NCI-H1436 (cell line): ENCODE measurements at regions not wholly inside any gene's neighbourhood (a gene's known extent, or its start where the extent isn't known, plus 50 kb on each side); places are given as distances from the start of the nearest gene placed in this dataset.
"Not testable (repeated sequence)": the region's sequence is repeated elsewhere in the genome, so short reads cannot be mapped to it uniquely, and the experiment has no call there.

Experiments used
- DNase-seq: peaks from one replicate; lab custom pipeline; 2025; lab: John Stamatoyannopoulos, UW

DNA sequence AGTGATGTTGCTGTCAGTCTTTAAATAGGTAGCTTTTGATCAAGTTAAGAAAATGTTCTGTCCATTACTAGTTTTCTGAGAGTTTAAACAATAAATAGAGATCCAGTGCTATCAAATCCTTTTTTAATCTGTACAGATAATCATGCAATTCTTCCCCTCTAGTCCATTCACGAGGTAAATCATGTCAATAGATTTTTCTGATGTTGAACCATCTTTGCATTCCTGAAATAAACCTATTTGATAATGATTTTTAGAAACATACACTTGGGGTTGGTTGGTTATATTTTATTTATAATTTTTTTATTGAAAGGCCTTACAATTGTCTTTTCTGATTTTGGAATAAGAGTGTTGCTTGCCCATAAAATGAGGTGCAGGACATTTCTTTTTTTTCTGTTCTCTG is 95.0 kb downstream of the FAM53A start:
- no peak for DNase-seq

DNA sequence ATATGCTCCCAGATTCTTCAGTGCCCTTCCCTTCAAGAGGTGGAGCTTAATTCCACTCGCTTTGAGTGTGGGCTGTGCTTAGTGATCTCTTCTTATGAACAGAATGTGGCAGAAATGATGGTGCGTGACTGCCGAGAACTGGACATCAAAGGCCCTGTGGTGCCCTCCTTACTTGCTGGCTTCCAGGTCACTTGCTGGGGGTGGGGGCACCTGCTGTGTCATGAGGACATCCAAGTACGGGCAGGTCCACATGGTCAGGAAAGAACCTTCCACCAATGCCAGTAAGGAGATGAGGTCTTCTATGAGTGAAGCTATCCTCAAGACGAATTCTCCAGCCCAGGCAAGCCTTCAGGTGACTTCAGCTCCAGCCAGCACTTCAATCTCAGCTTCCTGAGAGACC is 95.8 kb downstream of the FAM53A start:
- no peak for DNase-seq

DNA sequence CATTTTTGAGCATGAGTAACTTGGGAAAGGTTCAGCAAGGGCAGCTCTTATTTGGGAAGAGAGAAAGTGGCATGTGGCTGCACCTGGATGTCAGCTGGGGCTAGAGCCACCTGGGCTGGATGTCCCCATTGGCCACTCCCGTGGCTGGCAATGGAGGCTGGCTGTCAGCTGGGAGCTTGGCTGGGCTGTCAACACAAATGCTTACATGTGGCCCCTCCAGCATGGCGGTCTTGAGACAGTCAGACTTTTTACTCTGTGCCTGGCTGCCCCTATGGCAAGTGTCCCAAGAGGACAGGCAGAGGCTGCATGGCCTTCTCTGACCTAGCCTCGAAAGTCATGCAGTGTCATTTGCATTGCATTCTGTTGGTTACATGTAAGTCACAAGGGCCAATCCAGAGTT is 99.6 kb downstream of the FAM53A start:
- DNase-seq, result no peak

DNA sequence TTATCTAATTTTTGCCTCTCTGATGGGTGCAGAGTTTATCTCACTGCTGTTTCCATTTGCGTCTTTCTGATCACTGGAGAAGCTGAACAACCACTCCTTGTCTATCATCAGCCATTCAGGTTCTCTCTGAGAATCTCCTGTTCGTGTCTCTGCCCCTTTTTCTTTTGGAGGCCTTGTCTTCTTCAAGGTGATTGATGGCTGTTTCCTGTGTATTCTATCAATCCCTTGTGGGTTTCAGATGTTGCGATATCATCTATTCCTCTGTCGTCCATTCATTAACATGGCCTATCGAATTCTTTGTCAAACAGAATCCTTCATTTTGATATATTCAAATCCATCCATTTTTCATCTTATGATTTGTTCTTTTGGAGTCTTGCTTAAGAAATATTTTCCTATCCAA is 100.3 kb downstream of the FAM53A start:
- DNase-seq, result no peak

DNA sequence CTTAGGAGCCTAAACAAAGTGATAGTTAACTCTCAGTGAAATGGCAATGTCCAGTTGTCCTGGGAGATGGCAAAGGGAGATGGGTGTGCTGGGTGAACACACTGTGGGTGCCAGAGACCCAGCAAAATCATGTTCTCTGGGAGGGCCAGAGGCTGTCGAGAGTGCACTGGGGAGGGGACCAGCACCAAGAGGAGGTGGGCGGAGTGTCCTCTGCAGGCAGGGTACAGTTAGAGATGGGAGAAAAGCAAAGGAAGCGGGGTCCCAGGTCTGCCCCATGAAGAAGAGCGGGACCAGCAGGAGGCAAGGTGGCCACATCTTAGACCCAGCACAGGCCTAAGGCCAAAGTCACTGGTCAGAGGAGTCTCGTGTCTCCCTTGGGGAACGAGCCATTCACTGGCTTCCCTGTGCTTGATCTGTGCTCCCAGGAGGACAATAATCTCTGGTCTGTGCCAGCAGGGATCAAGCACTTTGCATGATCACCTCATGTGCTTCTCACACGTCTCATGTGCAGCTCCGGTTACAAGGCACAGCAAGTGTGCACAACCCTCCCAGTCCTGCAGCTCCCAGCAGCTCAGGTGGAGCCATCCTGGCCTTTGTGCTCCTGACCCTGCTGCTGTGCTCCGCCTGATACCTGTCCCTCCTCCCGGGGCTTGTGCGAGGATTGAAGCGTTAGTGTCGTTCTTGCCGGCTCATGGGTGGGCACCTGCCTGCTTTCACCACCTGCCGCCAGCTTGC is 100.9 kb downstream of the FAM53A start:
- DNase-seq, result no peak

DNA sequence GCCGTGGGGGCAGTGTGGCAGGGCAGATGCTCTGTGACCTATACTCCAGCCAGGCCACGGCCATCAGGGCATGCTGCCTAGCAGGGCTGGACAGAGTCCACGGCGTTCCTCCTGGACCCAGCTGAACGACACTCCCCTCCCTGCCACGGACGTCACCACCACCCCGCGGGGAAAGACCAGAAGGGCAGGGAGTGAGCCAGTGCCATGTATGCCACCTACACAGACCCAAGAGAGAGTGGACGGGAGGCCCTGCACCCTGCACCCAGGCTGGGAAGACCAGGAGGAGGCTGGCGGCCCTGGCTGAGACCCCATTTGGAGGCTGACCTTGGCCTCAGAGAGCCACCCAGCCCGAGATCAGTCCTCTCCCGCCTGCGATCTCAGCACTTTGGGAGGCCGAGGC is 101.9 kb downstream of the FAM53A start:
- DNase-seq, result no peak

DNA sequence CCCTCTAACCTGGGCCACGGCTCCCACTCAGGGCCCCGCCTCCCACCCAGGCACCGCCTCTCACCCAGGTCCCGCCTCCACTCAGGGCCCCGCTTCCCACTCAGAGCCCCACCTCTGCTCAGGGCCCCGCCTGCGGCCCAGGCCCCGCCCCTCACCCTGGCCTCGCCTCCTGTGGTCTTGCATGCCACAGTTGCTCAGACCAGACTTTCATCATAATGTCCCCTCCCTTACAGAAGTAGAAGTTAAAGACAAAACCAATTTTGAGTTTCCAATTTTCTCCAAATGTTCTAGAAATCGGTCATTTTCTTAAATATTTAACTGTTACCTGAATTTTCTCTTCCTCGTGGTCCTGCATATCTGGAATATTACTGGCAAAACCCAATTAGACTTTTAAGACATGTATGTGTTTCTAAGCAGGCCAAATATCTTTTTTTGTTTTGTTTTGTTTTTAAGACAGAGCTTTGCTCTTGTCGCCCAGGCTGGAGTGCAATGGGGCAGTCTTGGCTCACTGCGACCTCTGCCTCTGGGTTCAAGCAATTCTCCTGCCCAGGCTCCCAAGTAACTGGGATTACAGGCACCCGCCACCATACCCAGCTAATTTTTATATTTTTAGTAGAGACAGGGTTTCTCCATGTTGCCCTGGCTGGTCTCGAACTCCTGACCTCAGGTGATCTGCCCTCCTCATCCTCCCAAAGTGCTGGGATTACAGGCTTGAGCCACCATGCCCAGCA is 102.8 kb downstream of the FAM53A start:
- DNase-seq, result not testable (repeated sequence)

DNA sequence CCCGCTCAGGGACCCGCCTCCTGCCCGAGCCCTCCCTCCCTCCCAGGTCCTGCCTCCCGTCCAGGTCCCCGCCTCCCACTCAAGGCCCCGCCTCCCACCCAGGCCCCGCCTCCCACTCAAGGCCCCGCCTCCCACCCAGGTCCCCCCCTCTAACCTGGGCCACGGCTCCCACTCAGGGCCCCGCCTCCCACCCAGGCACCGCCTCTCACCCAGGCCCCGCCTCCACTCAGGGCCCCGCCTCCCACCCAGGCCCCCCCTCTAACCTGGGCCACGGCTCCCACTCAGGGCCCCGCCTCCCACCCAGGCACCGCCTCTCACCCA is 103.5 kb downstream of the FAM53A start:
- not testable (repeated sequence) for DNase-seq

DNA sequence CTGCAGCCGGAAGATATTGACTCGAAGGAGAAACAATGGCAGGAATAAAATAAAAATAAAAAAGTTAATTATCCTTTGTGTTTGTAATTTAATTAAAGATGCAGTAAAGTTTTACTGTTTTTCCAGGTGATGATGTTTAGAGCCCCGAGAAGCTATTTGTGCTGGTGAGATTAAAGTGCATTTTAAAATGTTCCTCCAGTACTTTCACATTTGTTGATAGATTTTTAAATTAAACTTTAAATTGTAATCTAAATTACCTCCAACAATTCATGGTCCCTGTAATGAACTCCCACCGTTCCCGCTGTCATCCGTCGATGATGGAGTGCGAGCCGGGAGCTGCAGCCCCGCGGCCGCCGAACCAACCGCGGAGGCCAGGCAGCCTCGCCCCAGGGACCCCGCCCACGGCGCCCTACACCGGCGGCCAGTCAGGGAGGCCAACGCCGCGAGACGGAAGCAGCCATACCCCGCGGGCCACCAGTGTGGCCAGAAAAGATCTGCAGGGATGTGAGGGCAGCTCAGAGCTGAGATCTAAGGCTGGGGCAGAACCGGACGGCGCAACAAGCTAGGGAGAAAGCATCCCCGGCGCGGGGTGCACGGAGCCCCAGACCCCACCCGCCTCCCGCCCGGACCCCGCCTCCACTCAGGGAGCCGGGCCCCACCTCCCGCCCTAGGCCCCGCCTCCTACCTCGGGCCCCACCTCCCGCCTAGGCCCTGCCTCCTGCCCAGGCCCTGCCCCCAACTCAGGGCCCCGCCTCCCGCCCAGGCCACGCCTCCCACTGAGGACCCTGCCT is 104.0 kb downstream of the FAM53A start:
- DNase-seq, result peak; percentile 49

DNA sequence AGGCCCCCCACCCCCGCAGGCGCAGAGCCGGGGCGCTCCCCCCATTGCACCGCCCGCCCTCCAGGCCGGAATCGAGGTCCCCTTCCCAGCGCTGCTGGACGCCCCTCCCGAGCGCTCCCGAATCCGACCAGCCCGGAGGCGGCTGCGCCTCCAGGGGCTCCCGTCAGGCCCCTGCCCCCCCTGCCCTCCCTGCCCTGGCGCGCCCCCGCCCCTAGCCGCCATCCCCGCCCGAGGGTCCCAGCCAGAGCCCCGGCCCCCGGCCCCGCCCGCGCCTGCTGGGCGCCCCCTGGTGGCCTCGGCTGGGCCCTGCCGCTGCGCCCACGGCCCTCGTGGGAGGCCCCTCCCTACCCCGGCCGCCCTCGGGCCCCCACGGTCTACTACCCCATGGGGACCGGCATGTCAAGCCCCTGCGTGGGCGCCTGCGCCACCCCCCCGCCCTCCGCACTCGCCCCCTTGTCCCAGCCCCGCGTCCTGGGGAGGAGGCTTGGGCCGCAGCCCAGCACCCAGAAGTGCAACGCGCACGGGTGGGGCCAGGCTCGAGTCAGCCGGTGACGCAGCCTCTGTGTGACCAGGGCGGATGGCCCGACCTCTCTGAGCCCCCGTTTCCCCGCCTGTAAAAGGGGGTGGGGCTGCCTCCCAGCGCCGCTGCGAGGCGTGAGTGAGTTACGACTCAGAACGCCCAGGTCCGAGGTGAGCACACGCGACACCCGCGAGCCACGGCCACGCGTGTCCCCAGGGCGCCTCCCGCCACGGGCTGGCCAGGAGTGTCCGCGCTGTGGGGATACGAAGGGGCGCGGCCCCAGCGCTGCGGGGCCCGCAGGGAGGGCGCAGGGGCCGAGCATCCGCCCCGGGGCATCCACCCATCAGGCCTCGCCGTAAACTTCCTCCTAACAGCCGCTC is 104.9 kb downstream of the FAM53A start:
- DNase-seq, result no peak

DNA sequence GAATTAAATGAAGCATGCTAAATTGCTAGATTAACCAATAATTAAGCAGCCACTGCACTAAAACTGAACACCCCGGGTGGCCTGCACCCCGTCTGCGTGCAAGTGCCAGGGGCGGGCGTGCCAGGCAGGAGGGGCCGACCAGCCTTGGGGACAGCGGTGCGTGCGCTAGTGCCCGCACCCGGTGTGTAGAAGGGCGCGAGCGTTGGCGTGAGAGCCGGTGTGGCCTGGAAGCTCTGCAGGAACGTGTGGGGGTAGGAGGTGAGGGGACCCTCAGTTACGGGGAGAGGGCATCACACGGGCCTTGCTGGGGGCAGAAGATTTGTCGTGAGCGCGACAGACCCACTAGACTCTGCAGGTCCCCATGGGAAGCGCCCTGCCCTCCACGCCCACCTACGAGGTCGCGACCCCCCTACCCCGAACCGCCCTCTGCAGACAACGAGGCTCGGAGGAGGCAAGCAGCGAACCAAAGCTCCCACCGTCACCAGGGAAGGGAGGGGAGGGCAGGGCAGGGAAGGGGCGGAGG is 105.8 kb downstream of the FAM53A start:
- no peak for DNase-seq

DNA sequence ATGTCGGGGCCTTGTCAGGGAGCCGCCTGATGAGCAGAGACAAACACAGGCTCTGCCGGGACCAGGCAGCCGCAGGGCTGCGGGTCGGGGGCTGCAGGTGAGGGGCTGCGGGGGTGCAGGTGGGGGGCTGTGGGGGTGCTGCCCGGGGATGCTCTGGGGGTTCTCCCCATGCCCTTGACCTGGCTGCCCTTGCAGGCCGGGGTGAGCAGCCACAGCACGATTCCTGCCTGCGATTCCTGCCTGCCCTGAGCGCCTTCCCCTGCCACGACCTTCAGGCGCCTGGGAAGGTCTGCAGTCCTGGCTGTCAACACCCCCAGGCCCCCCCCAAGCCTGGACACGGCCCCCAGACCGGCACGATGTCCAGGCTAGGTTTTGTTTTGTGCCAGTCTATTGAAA is 106.3 kb downstream of the FAM53A start:
- DNase-seq, result no peak

DNA sequence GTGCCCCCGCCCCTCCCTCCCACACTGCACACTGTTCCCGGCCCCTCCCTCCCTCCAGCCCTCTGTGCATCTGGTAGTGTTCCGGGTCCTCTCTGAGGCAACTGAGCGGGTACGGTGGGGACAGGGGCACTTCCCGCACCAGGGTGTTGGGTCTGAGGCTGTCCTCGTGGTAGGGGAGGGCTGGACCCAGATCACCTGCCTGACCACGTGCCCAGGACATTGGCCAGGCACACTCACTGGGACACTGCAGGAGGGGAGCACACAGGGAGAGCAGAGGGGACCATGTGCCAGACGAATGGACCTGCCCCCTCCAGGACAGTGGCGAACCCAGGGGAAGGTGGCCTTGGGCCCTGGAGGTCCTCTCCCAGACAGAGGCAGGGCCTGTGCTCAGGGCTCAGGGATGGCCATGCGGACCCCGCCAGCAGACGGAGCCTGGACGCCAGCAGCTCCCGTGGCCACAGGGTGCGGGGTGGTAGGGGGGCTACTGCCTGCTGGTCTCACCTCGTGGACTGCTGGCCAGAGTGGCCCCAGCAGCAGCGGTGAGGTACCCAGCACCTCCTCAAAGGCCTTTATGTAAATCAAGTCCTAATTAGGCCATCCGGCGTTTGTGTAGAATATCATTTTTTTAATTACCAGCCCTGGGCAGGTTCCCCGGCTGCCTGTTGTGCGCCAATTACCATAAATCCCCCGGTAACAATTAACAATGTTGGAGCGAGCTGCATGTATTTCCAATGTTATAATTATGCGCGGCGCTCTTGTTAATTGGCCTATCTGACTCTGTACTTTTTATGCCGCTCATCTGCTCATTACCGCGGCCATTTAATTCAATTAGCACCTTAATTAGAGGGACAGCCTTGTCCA is 106.9 kb downstream of the FAM53A start:
- no peak for DNase-seq

DNA sequence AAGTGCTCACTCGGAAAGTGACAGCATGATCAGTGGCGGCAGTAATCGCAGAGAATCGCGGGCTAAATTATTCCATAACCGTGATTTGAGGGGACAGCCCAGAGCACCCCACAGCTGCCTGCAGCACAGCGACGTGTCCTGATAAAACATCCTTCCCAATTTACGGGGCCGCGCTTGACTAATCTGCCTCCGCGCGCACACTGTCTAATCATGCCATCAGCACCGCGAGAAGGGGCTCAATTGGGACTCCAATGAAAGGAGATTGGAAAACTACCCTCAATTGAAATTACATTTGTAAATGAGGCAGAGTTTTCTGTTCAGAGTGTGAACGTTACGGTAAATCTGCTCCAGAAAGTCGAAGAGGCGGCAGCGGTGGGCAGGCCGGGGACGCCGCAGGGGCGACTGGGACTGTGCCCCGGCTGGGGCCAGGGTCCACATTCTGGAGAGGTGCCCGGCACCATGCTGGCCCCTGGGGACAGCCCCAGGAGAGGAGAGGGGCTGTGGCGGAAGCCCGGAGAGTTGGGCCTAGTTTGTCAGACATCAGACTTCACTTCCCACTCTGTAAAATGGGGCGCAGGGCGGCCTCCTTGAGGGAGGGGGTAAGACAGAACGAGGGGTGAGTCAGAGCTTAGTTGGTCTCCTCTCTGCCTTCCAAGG is 107.7 kb downstream of the FAM53A start:
- DNase-seq, result no peak

DNA sequence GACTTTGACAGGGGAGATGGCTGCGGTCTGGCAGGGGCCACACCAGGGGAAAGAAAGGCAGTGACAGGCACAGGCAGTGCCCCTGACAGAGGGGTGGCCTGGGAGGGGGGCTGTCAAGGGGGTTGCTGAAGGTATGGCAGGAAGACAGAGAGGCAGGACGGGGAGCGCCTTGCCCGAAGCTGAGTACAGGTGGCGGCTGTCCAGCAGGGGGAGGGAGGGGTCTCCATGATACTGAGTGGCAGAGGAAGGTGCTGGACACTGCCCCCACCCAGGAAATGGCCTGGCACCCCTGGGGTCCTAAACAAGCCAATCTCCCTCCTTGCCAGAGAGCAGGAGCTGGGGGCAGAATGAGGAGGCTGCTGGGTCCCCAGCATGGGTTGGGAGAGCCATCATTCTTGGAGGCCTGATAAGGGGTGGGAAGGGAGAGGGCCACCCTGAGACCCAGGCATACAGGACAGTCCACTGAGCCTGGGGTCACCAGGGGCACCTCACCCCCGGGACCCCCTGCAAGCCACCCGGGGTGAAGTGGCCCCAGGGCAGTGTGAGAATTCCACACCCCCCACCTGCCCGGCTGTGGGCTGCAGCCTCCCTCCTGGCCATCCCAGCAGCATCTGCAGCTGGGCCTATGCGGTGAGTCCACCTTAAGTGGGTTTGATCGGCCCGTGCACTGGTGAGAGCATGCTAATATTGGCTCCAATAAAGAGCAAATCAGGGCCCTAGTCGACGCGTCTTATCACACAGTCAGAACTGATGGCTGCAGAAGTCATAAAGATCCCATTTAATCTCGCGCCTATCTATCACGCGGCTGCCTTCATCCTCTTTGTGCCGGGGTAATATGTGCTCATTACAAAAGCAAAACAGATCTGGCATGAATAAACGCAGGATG is 108.5 kb downstream of the FAM53A start:
- DNase-seq, result no peak

DNA sequence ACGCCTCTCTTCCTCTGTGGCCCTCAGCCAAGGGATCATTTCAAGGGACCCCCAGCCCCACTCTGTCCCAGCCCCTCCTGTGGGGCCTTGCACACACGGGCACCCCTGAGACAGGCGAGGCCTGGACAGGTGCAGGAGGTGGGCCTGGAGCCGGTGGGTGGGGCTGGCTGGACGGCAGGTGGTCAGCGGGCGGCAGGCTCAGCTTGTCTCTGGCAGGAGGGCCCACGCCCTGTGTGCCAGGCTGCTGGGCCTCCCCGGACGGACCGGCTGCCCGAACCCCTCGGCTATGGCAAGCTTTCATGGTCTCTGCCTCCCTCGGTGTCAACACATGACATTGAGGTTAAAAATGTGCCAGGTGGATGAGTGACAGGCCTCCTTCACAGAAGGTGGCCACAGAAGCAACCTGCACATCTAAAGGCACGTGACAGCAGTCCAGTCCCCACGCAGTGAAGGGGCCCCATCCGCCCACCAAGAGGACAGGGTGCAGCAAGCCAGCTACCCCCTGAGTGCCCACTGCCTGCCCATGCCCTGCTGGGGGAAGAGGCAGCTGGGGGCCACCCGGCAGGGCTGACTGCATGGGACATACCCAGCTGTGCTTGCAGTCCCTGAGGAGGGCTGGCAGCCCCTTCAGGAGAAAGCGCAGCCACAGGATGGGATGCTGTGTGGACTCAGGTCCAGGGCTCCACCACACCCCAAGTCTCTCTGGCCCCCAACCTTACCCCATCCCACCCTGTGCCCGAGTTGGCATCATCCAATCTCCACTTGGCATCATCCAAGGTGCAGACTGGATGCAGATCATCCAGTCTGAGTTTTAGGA is 109.3 kb downstream of the FAM53A start:
- DNase-seq, result no peak

DNA sequence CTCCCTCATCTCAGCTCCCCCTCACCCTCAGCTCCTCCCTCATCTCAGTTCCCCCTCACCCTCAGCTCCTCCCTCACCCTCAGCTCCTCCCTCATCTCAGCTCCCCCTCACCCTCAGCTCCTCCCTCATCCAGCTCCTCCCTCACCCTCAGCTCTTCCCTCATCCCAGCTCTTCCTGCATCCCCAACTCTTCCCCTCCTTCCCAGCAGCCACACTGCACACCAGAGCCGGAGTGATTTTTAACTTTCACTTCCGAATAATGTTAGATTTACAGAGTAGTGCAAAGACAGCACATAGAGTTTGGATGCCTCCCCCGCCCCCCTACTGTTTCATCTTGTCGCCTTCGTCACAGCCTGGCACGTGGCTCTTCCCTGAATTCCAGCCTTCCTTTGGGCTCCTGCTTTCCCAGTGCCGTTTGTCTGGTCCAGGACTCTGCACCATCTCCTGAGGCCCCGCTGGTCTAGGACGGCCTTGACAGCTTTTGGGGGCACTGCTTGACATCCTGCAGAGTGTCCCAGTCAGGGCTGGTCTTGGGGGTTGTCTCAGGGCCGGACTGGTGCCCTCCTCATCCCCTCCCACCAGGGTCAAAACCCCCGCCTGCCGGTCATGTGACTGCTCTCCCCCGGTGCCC is 110.2 kb downstream of the FAM53A start:
- no peak for DNase-seq
